GM19452 (cell line): ENCODE measurements at regions not wholly inside any gene's neighbourhood (a gene's known extent, or its start where the extent isn't known, plus 50 kb on each side); places are given as distances from the start of the nearest gene placed in this dataset.
"Not testable (repeated sequence)": the region's sequence is repeated elsewhere in the genome, so short reads cannot be mapped to it uniquely, and the experiment has no call there.

Experiments used
- ATAC-seq: cut with Tn5 transposase; IDR thresholded peaks from one replicate; pipeline ENCODE4 v1.9.1; 2021; ENCODE audit not compliant: unreplicated experiment

DNA sequence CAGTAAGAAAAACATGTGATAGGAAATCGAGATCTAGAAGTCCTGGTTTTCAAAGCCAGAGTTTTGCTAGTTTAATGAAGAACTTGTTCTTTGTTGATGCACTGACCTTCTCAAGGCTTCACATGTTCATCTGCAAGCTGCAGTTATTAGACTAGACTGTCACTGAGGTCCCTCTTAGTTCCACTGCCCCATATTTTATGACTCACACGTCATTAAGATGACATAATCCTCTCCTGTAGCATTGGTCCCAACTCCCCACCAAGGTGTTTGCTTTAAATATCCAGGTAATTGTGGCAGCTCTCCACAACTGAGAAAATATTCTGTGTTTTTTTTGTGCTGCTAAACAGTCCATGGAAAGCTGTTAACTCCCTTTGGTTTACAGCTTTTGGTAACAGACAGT, 149.7 kb downstream of the MREG start:
- ATAC-seq: no peak

- ATAC-seq: no peak
These were observed 151.0 kb downstream of the MREG start for GRCh38 chr2:215862351-215862771.

- ATAC-seq: no peak
These were observed 151.6 kb downstream of the MREG start for GRCh38 chr2:215861607-215862350.

- ATAC-seq: no peak
These were observed 157.3 kb downstream of the MREG start for GRCh38 chr2:215856080-215856479.

DNA sequence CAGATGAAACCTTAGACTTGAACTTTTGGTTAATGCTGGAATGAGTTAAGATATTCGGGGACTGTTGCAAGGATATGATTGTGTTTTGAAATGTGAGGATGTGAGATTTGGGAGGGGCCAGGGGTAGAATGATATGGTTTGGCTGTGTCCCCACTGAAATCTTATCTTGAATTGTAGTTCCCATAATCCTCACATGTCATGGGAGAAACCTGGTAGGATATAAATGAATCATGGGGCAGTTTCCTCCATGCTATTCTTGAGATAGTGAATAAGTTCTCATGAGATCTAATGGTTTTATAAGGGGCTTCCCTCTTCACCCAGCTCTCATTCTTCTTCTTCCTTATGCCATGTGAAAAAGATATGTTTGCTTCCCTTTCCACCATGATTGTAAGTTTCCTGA, 158.0 kb downstream of the MREG start:
- not testable (repeated sequence) for ATAC-seq

- ATAC-seq: no peak
These were observed 159.3 kb downstream of the MREG start for GRCh38 chr2:215854008-215854407.

GRCh38 chr2:215851696-215852095, 161.7 kb downstream of the MREG start:
- no peak for ATAC-seq

GRCh38 chr2:215851082-215851481, 162.3 kb downstream of the MREG start:
- ATAC-seq: no peak

GRCh38 chr2:215850380-215850779, 163.0 kb downstream of the MREG start:
- ATAC-seq: no peak

GRCh38 chr2:215849771-215850170, 163.6 kb downstream of the MREG start:
- no peak for ATAC-seq

- no peak for ATAC-seq
These were observed 164.7 kb downstream of the MREG start for GRCh38 chr2:215848698-215849097.

DNA sequence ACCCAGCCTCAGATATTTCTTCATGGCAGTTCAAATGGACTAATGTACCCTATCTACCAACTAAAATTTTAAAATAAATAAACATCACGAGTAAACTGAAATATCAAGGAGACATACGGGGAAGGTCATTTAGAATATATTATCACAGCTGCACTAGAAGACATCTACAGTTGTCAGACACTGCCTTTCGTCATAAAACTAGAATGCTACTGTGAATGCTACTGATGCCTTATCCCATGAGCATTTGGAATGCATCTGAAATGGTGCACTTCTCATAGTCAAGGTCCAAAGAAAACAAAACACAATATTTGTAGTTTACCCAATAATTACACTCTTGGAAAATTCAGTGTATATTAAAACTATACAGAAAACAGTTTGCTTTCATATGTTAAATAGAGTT, 165.2 kb downstream of the MREG start:
- ATAC-seq: no peak

DNA sequence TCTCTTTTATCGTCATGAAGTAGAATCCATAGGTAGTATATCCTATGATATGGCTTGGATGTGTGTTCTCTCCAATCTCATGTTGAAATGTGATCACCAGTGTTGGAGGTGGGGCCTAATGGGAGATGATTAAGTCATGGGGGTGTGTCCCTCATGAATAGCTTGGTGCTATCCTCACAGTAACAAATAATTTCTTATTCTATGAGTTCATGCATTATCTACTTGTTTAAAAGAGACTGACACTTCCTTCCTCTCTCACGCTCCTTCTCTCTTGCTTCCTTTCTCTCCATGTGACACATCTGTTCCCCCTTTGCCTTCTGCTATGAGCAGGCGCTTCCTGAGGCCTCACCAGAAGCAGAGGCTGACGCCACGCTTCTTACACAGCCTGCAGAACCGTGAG, 165.6 kb downstream of the MREG start:
- ATAC-seq: no peak

DNA sequence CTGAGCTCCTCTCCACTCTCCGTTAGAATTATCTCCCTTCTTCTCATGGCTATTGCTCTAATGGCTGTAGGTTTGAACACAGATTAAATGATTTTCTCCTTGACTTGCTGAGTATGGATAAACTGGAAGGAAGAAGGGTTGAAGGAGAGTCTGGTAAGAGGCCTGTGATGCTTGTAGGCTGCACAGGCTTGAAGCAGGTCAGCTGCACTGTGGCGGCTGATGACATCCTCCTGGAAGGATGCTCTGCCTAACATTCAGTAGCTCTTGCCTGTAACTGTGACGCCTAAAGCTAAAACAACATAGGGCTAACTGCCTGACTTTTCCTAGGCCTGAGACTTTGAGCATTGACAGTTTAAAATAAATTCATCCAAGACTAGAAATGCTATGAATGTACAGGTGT, 166.3 kb downstream of the MREG start:
- ATAC-seq: no peak

GRCh38 chr2:215845839-215846586, 167.3 kb downstream of the MREG start:
- ATAC-seq: peak; percentile 72

GRCh38 chr2:215843579-215843978, 169.8 kb downstream of the MREG start:
- no peak for ATAC-seq

GRCh38 chr2:215841175-215841816, 172.1 kb downstream of the MREG start:
- ATAC-seq: peak; percentile 22

GRCh38 chr2:215839816-215840215, 173.5 kb downstream of the MREG start:
- ATAC-seq: no peak

- ATAC-seq: no peak
These were observed 174.0 kb downstream of the MREG start for GRCh38 chr2:215839309-215839708.

DNA sequence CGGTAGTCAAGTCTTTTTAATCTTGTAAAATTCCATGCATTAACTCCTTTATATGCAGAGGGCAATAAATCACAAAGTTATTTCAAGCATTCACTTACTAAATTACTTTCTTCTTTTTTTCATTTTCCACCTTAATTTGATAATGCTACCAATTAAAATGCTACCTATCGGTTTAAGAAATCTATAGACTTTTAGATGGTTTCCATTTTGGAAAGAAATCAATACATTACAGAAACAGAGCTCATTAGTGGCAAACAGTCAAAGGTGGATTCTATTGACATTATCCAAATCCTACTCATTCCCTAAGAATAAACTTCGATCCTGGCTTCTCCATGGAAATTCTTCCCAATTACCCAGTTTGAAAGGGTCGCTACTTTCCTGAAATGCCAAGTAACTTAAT, 176.5 kb downstream of the MREG start:
- no peak for ATAC-seq

- no peak for ATAC-seq
These were observed 177.7 kb downstream of the MREG start for GRCh38 chr2:215835657-215836056.

DNA sequence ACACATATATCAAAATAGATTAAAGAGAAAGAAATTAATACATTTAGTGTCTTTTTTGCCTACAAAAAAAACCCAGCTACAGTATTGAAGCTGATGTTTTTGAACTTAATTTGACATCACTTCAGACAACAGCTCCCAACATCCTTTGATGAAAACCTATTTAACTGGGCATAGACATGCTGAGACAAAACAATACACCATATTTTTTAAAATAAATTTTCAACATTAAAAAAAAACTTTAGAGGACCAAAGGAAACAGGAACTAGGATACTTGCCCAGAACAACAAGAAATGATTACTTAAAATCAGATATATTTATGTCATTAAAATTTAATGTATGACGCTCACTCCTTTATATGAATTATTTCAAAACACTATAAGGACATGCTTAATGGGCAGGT, 178.1 kb downstream of the MREG start:
- ATAC-seq: no peak
